WTC11 (cell line): ENCODE measurements at regions not wholly inside any gene's neighbourhood (a gene's known extent, or its start where the extent isn't known, plus 50 kb on each side); places are given as distances from the start of the nearest gene placed in this dataset.

ENCODE experiments used
- ATAC-seq: fragments of 200-7000 bp; cut with Tn5 transposase; 2 replicates; pipeline ENCODE4 v1.10.0; 2021; ENCODE audit warnings: mild to moderate bottlenecking, moderate library complexity
- CTCF ChIA-PET: fragments of 300-600 bp; sonication (Branson Sonifier 250); formaldehyde crosslinking; loops from one replicate; lab custom pipeline; 2021; ENCODE audit warnings: antibody characterized with exemption; lab: Charles Lee
- POLR2A ChIA-PET: fragments of 350-600 bp; sonication (Branson Sonifier 250); formaldehyde crosslinking; loops from one replicate; lab custom pipeline; 2021; ENCODE audit warnings: antibody characterized with exemption; lab: Charles Lee
- DNase-seq: peaks from one replicate; pipeline ENCODE4 v3.0.0; 2021; ENCODE audit warnings: low spot score
- H3K27ac Mint-ChIP-seq: 2 replicates; pipeline ENCODE4 v1.8.0; 2021; ENCODE audit warnings: mixed read lengths
- H3K27me3 Mint-ChIP-seq: 2 replicates; pipeline ENCODE4 v1.8.0; 2021; ENCODE audit warnings: low read depth, mild to moderate bottlenecking, moderate library complexity, mixed read lengths
- H3K36me3 Mint-ChIP-seq: 2 replicates; pipeline ENCODE4 v1.8.0; 2021; ENCODE audit warnings: mixed read lengths
- H3K4me1 Mint-ChIP-seq: 2 replicates; pipeline ENCODE4 v1.8.0; 2022; ENCODE audit warnings: mixed read lengths
- H3K4me3 Mint-ChIP-seq: 2 replicates; pipeline ENCODE4 v1.8.0; 2021; ENCODE audit warnings: mild to moderate bottlenecking, moderate library complexity, mixed read lengths
- H3K9me3 Mint-ChIP-seq: 2 replicates; pipeline ENCODE4 v1.8.0; 2021; ENCODE audit warnings: mixed read lengths
- CREM ChIP-seq: sonication (generic); formaldehyde crosslinking; IDR thresholded peaks from 2 replicates; pipeline ENCODE4 v1.8.1; 2022; ENCODE audit warnings: mild to moderate bottlenecking, missing genetic modification reagents, moderate library complexity
- GRHL2 ChIP-seq: fragments of 250-450 bp; sonication (Bioruptor Pico); IDR thresholded peaks from 2 replicates; pipeline ENCODE4 v1.8.0; 2022; ENCODE audit warnings: mild to moderate bottlenecking, moderate library complexity; ENCODE audit not compliant: insufficient replicate concordance, severe bottlenecking
- HMGA2 ChIP-seq: fragments of 250-450 bp; sonication (Bioruptor Pico); IDR thresholded peaks from 2 replicates; pipeline ENCODE4 v1.4.0; 2021; ENCODE audit warnings: mild to moderate bottlenecking, moderate library complexity
- SP1 ChIP-seq: sonication (generic); formaldehyde crosslinking; conservative IDR thresholded peaks from 2 replicates; pipeline ENCODE4 v1.8.1; 2022; ENCODE audit warnings: missing genetic modification reagents
- TCF7 ChIP-seq: sonication (generic); formaldehyde crosslinking; IDR thresholded peaks from 2 replicates; pipeline ENCODE4 v1.8.0; 2022; ENCODE audit warnings: mild to moderate bottlenecking, low read depth, missing genetic modification reagents, moderate library complexity
- TEAD1 ChIP-seq: sonication (generic); formaldehyde crosslinking; IDR thresholded peaks from 2 replicates; pipeline ENCODE4 v1.8.0; 2022; ENCODE audit warnings: mild to moderate bottlenecking, missing genetic modification reagents
- TP53 ChIP-seq: sonication (generic); formaldehyde crosslinking; IDR thresholded peaks from 2 replicates; pipeline ENCODE4 v1.8.1; 2023; ENCODE audit warnings: mild to moderate bottlenecking, missing genetic modification reagents
- ZNF219 ChIP-seq: sonication (generic); formaldehyde crosslinking; IDR thresholded peaks from 2 replicates; pipeline ENCODE4 v1.8.0; 2023; ENCODE audit warnings: missing genetic modification reagents, mild to moderate bottlenecking, borderline replicate concordance
- TF ChIP-seq, protein P1 (sequence below): sonication (generic); formaldehyde crosslinking; IDR thresholded peaks from 2 replicates; pipeline ENCODE4 v1.8.1; 2022; ENCODE audit warnings: missing genetic modification reagents, borderline replicate concordance
- TF ChIP-seq, protein P2 (sequence below): sonication (generic); formaldehyde crosslinking; IDR thresholded peaks from 2 replicates; pipeline ENCODE4 v1.8.1; 2022; ENCODE audit warnings: low read depth, mild to moderate bottlenecking, moderate library complexity, missing genetic modification reagents, borderline replicate concordance
- TF ChIP-seq, protein P3 (sequence below): sonication (generic); formaldehyde crosslinking; IDR thresholded peaks from 2 replicates; pipeline ENCODE4 v1.8.0; 2023; ENCODE audit warnings: missing genetic modification reagents
- TF ChIP-seq, protein P4 (sequence below): sonication (generic); formaldehyde crosslinking; IDR thresholded peaks from 2 replicates; pipeline ENCODE4 v1.8.1; 2023; ENCODE audit warnings: mild to moderate bottlenecking, missing genetic modification reagents, moderate library complexity
- TF ChIP-seq, protein P5 (sequence below): sonication (generic); formaldehyde crosslinking; IDR thresholded peaks from 2 replicates; pipeline ENCODE4 v1.8.0; 2023; ENCODE audit warnings: mild to moderate bottlenecking, missing genetic modification reagents
- TF ChIP-seq, protein P6 (sequence below): fragments of 250-450 bp; sonication (Bioruptor Pico); IDR thresholded peaks from 2 replicates; pipeline ENCODE4 v1.9.0; 2021; ENCODE audit warnings: mild to moderate bottlenecking

DNA sequence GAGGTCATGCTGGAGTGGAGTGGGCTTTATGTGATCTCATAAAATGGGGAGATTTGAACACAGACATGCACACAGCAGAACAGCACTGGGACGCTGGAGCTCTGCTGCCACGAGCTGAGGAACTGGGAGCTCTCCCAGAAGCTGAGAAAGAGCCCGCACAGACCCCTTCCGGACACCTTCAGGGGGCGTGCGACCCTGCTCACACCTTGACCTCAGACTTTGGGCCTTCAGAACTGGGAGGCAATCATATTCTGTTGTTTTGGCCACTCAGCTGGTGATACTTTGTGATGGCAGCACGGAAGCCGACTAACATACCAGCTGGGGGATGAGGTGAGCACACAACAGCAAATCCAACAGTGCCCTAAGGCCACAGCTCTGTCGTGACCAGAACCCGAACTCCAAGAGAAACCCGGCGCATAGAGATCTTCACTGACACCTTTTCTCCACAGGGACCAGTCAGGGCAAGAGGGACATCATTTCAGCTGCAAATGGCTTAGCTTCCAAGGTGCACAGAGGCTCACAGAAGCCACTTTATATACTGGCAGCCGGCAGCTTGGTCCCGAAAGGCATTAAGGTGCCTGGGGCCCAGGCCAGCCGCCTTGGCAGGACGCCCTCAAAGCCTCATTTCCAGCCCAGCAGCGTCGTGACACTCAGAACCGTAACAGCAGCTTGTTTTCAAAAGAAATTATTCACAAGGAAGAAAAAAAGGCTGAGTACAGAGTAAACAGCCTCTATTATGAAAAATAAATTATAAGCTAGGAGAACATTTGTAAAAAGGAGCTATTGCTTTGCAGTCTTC, 89.3 kb downstream of the RNASET2 start (continued):
- TF ChIP-seq, protein P1, sequence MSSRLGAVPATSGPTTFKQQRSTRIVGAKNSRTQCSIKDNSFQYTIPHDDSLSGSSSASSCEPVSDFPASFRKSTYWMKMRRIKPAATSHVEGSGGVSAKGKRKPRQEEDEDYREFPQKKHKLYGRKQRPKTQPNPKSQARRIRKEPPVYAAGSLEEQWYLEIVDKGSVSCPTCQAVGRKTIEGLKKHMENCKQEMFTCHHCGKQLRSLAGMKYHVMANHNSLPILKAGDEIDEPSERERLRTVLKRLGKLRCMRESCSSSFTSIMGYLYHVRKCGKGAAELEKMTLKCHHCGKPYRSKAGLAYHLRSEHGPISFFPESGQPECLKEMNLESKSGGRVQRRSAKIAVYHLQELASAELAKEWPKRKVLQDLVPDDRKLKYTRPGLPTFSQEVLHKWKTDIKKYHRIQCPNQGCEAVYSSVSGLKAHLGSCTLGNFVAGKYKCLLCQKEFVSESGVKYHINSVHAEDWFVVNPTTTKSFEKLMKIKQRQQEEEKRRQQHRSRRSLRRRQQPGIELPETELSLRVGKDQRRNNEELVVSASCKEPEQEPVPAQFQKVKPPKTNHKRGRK (CRISPR knock-in tag) = no peak
- TF ChIP-seq TEAD1 (no peak), CREM (CRISPR knock-in tag) (no peak), SP1 (CRISPR knock-in tag) (no peak), HMGA2 (CRISPR knock-in tag) (no peak), GRHL2 (CRISPR knock-in tag) (no peak), TP53 (no peak), TCF7 (CRISPR knock-in tag) (no peak), ZNF219 (CRISPR knock-in tag) (no peak)
- TF ChIP-seq, protein P2, sequence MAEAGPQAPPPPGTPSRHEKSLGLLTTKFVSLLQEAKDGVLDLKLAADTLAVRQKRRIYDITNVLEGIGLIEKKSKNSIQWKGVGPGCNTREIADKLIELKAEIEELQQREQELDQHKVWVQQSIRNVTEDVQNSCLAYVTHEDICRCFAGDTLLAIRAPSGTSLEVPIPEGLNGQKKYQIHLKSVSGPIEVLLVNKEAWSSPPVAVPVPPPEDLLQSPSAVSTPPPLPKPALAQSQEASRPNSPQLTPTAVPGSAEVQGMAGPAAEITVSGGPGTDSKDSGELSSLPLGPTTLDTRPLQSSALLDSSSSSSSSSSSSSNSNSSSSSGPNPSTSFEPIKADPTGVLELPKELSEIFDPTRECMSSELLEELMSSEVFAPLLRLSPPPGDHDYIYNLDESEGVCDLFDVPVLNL (CRISPR knock-in tag) = no peak
- TF ChIP-seq, protein P3, sequence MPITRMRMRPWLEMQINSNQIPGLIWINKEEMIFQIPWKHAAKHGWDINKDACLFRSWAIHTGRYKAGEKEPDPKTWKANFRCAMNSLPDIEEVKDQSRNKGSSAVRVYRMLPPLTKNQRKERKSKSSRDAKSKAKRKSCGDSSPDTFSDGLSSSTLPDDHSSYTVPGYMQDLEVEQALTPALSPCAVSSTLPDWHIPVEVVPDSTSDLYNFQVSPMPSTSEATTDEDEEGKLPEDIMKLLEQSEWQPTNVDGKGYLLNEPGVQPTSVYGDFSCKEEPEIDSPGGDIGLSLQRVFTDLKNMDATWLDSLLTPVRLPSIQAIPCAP (CRISPR knock-in tag) = no peak
- TF ChIP-seq, protein P4, sequence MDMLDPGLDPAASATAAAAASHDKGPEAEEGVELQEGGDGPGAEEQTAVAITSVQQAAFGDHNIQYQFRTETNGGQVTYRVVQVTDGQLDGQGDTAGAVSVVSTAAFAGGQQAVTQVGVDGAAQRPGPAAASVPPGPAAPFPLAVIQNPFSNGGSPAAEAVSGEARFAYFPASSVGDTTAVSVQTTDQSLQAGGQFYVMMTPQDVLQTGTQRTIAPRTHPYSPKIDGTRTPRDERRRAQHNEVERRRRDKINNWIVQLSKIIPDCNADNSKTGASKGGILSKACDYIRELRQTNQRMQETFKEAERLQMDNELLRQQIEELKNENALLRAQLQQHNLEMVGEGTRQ (CRISPR knock-in tag) = no peak

DNA sequence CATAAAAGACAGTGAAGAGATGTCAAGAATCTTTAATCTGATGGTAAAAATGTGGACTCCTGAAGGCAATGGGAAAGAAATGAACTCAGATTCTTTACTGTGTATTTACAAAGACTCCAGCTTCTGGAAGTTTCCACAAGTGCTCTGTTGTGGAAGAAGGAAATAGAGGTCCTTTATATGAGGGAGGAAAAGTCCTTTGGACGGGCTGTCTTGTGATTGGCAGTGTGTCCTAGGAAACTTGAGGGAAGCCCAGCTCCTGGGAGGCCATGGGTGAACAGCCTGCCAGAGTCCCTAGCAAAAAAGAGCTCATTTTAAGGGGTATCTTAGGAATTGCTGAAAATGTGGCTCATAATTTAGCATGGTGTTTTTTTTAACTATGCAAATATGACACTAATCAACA, 92.0 kb downstream of the RNASET2 start:
- Mint-ChIP-seq H3K4me3 (no peak overlapping the region), H3K27ac (no peak overlapping the region), H3K9me3 (peaks cover 13% of the 10 kb centered on the region), H3K4me1 (peaks cover 8% of the 10 kb centered on the region), H3K27me3 (peaks cover 30% of the 10 kb centered on the region), H3K36me3 (peaks cover 15% of the 10 kb centered on the region)
- TF ChIP-seq, protein P5, sequence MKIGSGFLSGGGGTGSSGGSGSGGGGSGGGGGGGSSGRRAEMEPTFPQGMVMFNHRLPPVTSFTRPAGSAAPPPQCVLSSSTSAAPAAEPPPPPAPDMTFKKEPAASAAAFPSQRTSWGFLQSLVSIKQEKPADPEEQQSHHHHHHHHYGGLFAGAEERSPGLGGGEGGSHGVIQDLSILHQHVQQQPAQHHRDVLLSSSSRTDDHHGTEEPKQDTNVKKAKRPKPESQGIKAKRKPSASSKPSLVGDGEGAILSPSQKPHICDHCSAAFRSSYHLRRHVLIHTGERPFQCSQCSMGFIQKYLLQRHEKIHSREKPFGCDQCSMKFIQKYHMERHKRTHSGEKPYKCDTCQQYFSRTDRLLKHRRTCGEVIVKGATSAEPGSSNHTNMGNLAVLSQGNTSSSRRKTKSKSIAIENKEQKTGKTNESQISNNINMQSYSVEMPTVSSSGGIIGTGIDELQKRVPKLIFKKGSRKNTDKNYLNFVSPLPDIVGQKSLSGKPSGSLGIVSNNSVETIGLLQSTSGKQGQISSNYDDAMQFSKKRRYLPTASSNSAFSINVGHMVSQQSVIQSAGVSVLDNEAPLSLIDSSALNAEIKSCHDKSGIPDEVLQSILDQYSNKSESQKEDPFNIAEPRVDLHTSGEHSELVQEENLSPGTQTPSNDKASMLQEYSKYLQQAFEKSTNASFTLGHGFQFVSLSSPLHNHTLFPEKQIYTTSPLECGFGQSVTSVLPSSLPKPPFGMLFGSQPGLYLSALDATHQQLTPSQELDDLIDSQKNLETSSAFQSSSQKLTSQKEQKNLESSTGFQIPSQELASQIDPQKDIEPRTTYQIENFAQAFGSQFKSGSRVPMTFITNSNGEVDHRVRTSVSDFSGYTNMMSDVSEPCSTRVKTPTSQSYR (CRISPR knock-in tag) = no peak
- TF ChIP-seq, protein P6, sequence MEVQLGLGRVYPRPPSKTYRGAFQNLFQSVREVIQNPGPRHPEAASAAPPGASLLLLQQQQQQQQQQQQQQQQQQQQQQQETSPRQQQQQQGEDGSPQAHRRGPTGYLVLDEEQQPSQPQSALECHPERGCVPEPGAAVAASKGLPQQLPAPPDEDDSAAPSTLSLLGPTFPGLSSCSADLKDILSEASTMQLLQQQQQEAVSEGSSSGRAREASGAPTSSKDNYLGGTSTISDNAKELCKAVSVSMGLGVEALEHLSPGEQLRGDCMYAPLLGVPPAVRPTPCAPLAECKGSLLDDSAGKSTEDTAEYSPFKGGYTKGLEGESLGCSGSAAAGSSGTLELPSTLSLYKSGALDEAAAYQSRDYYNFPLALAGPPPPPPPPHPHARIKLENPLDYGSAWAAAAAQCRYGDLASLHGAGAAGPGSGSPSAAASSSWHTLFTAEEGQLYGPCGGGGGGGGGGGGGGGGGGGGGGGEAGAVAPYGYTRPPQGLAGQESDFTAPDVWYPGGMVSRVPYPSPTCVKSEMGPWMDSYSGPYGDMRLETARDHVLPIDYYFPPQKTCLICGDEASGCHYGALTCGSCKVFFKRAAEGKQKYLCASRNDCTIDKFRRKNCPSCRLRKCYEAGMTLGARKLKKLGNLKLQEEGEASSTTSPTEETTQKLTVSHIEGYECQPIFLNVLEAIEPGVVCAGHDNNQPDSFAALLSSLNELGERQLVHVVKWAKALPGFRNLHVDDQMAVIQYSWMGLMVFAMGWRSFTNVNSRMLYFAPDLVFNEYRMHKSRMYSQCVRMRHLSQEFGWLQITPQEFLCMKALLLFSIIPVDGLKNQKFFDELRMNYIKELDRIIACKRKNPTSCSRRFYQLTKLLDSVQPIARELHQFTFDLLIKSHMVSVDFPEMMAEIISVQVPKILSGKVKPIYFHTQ (CRISPR knock-in tag) = no peak
- DNase-seq = no peak
- ATAC-seq = no peak
- CTCF ChIA-PET = interaction anchor here (1.2 to 3.1 kb wide), 2 partner anchors 89 to 92 kb away, joined by 4 to 20 read pairs; no protein-coding TSS in a partner anchor
- POLR2A ChIA-PET = no interaction called here
